GM10266 (cell line): ENCODE measurements at regions not wholly inside any gene's neighbourhood (a gene's known extent, or its start where the extent isn't known, plus 50 kb on each side); places are given as distances from the start of the nearest gene placed in this dataset.

Experiments
- DNase-seq: peaks from one replicate; pipeline ENCODE4 v3.0.0; 2012; ENCODE audit errors: extremely low spot score
- CTCF ChIP-seq: IDR thresholded peaks from 2 replicates; pipeline ENCODE4 v1.5.1; 2012; ENCODE audit warnings: mild to moderate bottlenecking, low read depth; ENCODE audit not compliant: control insufficient read depth, insufficient read depth; ENCODE audit errors: missing control alignments

- DNase-seq = no peak
- TF ChIP-seq CTCF = no peak
Measured at GRCh38 chr4:189294574-189294973, 646.1 kb upstream of the FRG1 start.

- no peak for DNase-seq
- TF ChIP-seq CTCF = no peak
Measured at GRCh38 chr4:189299706-189300105, 641.0 kb upstream of the FRG1 start.

GRCh38 chr4:189301692-189302091 lies 639.0 kb upstream of the FRG1 start:
- no peak for TF ChIP-seq CTCF
- DNase-seq = no peak

- no peak for TF ChIP-seq CTCF
- DNase-seq = no peak
Measured at GRCh38 chr4:189302719-189303118, 638.0 kb upstream of the FRG1 start.

- DNase-seq = no peak
- TF ChIP-seq CTCF = no peak
Measured at GRCh38 chr4:189304167-189304566, 636.5 kb upstream of the FRG1 start.

GRCh38 chr4:189304809-189305208 lies 635.9 kb upstream of the FRG1 start:
- no peak for TF ChIP-seq CTCF
- DNase-seq = no peak

GRCh38 chr4:189305500-189305899 lies 635.2 kb upstream of the FRG1 start:
- DNase-seq = no peak
- no peak for TF ChIP-seq CTCF

- no peak for DNase-seq
- no peak for TF ChIP-seq CTCF
Measured at GRCh38 chr4:189311251-189311650, 629.4 kb upstream of the FRG1 start.
